Breast epithelium (tissue), 3 donors: ENCODE measurements at regions not wholly inside any gene's neighbourhood (a gene's known extent, or its start where the extent isn't known, plus 50 kb on each side); places are given as distances from the start of the nearest gene placed in this dataset.

Experiments
- CTCF ChIP-seq, 3 donors: fragments of 450-650 bp; IDR thresholded peaks; one replicate each; pipeline ENCODE4 v1.5.1; 2016 to 2017; ENCODE audit warnings: antibody characterized with exemption in 3 of 3, mild to moderate bottlenecking in 3 of 3, moderate library complexity in 3 of 3
- POLR2A ChIP-seq: fragments of 450-650 bp; IDR thresholded peaks from one replicate; pipeline ENCODE4 v1.6.1; 2016; ENCODE audit warnings: antibody characterized with exemption, mild to moderate bottlenecking, moderate library complexity
- POLR2AphosphoS5 ChIP-seq, 3 donors: sonication (generic); formaldehyde crosslinking; IDR thresholded peaks; one replicate each; pipeline ENCODE4 v1.6.1; 2017; ENCODE audit warnings: antibody characterized with exemption in 3 of 3

GRCh38 chr1:175853681-175854080 lies 110.3 kb upstream of the TNR start:
- TF ChIP-seq CTCF (IDR thresholded peaks at IDR 0.05) (no peak), POLR2A (no peak), POLR2AphosphoS5 (IDR thresholded peaks at IDR 0.05) (no peak)
